Inferior parietal cortex (tissue), 1 donor: ENCODE measurements at regions not wholly inside any gene's neighbourhood (a gene's known extent, or its start where the extent isn't known, plus 50 kb on each side); places are given as distances from the start of the nearest gene placed in this dataset.
"Not testable (repeated sequence)": the region's sequence is repeated elsewhere in the genome, so short reads cannot be mapped to it uniquely, and the experiment has no call there.

Source experiments
- DNase-seq: peaks from one replicate; pipeline ENCODE4 v3.0.0-alpha.2; 2016; ENCODE audit errors: extremely low spot score

- DNase-seq, result no peak
Observed at GRCh38 chr3:35849496-35849895, 210.2 kb downstream of the ARPP21 start.

- DNase-seq, result no peak
Observed at GRCh38 chr3:35849963-35850362, 210.6 kb downstream of the ARPP21 start.

- DNase-seq, result no peak
Observed at GRCh38 chr3:35857004-35857403, 217.7 kb downstream of the ARPP21 start.

GRCh38 chr3:35862057-35862456, 222.7 kb downstream of the ARPP21 start:
- DNase-seq, result no peak

- no peak for DNase-seq
Observed at GRCh38 chr3:35864871-35865270, 225.5 kb downstream of the ARPP21 start.

GRCh38 chr3:35867791-35868190, 228.5 kb downstream of the ARPP21 start:
- no peak for DNase-seq

- no peak for DNase-seq
Observed at GRCh38 chr3:35871009-35871408, 231.7 kb downstream of the ARPP21 start.

GRCh38 chr3:35883929-35884328, 244.6 kb downstream of the ARPP21 start:
- no peak for DNase-seq

- no peak for DNase-seq
Observed at GRCh38 chr3:35894735-35895134, 255.4 kb downstream of the ARPP21 start.

GRCh38 chr3:35899245-35899644, 259.9 kb downstream of the ARPP21 start:
- DNase-seq, result no peak

- no peak for DNase-seq
Observed at GRCh38 chr3:35900079-35900478, 260.8 kb downstream of the ARPP21 start.

- peak; percentile 94 for DNase-seq
Observed at GRCh38 chr3:35908366-35909232, 269.3 kb downstream of the ARPP21 start.

GRCh38 chr3:35919160-35919559, 279.8 kb downstream of the ARPP21 start:
- no peak for DNase-seq

- no peak for DNase-seq
Observed at GRCh38 chr3:35921718-35922117, 282.4 kb downstream of the ARPP21 start.

- DNase-seq, result not testable (repeated sequence)
Observed at GRCh38 chr3:35924070-35924469, 284.7 kb downstream of the ARPP21 start.

- DNase-seq, result no peak
Observed at GRCh38 chr3:35927441-35927840, 288.1 kb downstream of the ARPP21 start.

GRCh38 chr3:35929158-35929557, 289.8 kb downstream of the ARPP21 start:
- no peak for DNase-seq

- no peak for DNase-seq
Observed at GRCh38 chr3:35931867-35932266, 292.5 kb downstream of the ARPP21 start.

- peak; percentile 69 for DNase-seq
Observed at GRCh38 chr3:35932995-35933394, 293.7 kb downstream of the ARPP21 start.

GRCh38 chr3:35936571-35936970, 297.2 kb downstream of the ARPP21 start:
- no peak for DNase-seq

GRCh38 chr3:35944926-35945710, 305.8 kb downstream of the ARPP21 start:
- no peak for DNase-seq

- peak; percentile 74 for DNase-seq
Observed at GRCh38 chr3:35946121-35946853, 307.0 kb downstream of the ARPP21 start.
